ENCODE measurements at regions not wholly inside any gene's neighbourhood (a gene's known extent, or its start where the extent isn't known, plus 50 kb on each side); places are given as distances from the start of the nearest gene placed in this dataset.

DNA sequence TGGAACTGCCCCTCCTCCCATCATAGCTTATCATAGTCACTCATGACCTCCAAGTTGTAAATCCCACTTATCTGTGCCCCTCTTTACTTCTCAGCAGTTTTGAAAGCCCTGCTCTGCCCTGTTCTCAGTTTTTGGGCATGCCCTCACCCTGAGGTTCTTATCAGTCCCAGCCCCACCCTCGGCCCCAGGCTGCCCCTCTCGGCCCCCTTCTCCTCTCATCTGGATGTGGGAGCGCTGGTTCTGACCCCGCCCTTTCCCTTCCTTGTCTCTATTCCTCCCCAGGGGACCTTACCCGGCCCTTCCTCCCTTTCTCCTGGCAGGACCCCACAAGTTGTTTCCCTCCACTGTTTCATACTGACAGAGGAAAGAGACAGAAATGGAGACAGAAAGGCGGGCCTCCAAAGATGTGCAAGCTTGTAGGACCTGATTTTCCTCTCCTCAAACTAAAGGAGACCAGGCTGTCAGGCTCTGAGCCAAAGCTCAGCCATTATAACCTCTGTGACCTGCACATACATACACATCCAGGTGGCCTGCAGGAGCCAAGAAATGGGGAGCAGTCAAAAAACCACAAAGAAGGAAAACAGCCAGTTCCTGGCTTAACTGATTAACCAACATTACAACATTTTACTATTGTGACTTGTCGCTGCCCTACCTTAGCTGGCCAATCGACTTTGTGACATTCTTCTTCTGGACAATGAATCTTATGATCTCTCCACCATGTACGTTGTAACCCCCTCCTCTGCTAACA is 171.0 kb upstream of the HS6ST1 start:
- no peak for TF ChIP-seq CTCF (IDR thresholded peaks at IDR 0.05; ENCODE audit: low read depth, low read length)
- no peak for TF ChIP-seq EZH2phosphoT487 (IDR thresholded peaks at IDR 0.05; ENCODE audit: low read depth)
